HFFc6 (cell line): ENCODE measurements at regions not wholly inside any gene's neighbourhood (a gene's known extent, or its start where the extent isn't known, plus 50 kb on each side); places are given as distances from the start of the nearest gene placed in this dataset.

Experiments used
- DNase-seq: peaks from one replicate; pipeline ENCODE4 v3.0.0-alpha.2; 2018
- H3K27ac Mint-ChIP-seq: 2 replicates; pipeline ENCODE4 v1.8.0; 2020; ENCODE audit warnings: mild to moderate bottlenecking, mixed read lengths
- H3K27me3 Mint-ChIP-seq: 2 replicates; pipeline ENCODE4 v1.8.0; 2021; ENCODE audit warnings: mild to moderate bottlenecking, moderate library complexity, mixed read lengths; ENCODE audit not compliant: insufficient read depth
- H3K36me3 Mint-ChIP-seq: 2 replicates; pipeline ENCODE4 v1.8.0; 2021; ENCODE audit warnings: low read depth, mixed read lengths
- H3K4me1 Mint-ChIP-seq: 2 replicates; pipeline ENCODE4 v1.8.0; 2020; ENCODE audit warnings: low read depth, mixed read lengths
- H3K4me3 Mint-ChIP-seq: 2 replicates; pipeline ENCODE4 v1.8.0; 2020; ENCODE audit warnings: mild to moderate bottlenecking, moderate library complexity, mixed read lengths
- H3K9me3 Mint-ChIP-seq: 2 replicates; pipeline ENCODE4 v1.8.0; 2020; ENCODE audit warnings: mild to moderate bottlenecking, mixed read lengths
- CTCF ChIP-seq: fragments of 200-600 bp; sonication (generic); IDR thresholded peaks from 2 replicates; pipeline ENCODE4 v1.5.0; 2021; ENCODE audit warnings: antibody characterized with exemption, mild to moderate bottlenecking

GRCh38 chr15:94844538-94845389, 613.4 kb downstream of the MCTP2 start:
- no peaks in the 10 kb centered on the region; the same call in 1 of the 2 replicates for H3K27me3 Mint-ChIP-seq
- TF ChIP-seq CTCF: no peak
- peaks cover 57% of the 10 kb centered on the region for H3K9me3 Mint-ChIP-seq
- H3K36me3 Mint-ChIP-seq: no peaks in the 10 kb centered on the region
- no peak overlapping the region for H3K27ac Mint-ChIP-seq
- H3K4me3 Mint-ChIP-seq: no peak overlapping the region
- H3K4me1 Mint-ChIP-seq: no peaks in the 10 kb centered on the region
- no peak for DNase-seq

DNA sequence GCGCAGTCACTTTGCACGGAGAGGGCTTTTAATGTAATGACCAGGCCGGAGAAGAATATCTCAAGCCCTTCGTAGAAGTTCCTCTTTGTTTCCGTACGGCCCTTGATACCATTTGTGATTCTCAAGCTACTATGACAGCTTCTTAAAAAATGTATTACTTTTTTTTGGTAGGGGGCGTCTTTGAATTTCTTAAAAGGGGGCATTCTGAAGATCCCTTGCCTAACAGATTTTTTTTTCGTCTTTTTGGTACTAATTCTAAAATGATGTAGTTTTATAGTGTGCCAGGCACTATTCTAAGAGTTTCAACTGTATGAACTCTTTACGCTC, 614.0 kb downstream of the MCTP2 start:
- no peak overlapping the region for H3K27ac Mint-ChIP-seq
- H3K36me3 Mint-ChIP-seq: no peaks in the 10 kb centered on the region
- H3K27me3 Mint-ChIP-seq: no peaks in the 10 kb centered on the region; the same call in 1 of the 2 replicates
- H3K4me1 Mint-ChIP-seq: no peaks in the 10 kb centered on the region
- H3K4me3 Mint-ChIP-seq: no peak overlapping the region
- TF ChIP-seq CTCF: no peak
- no peak for DNase-seq
- H3K9me3 Mint-ChIP-seq: peaks cover 53% of the 10 kb centered on the region

DNA sequence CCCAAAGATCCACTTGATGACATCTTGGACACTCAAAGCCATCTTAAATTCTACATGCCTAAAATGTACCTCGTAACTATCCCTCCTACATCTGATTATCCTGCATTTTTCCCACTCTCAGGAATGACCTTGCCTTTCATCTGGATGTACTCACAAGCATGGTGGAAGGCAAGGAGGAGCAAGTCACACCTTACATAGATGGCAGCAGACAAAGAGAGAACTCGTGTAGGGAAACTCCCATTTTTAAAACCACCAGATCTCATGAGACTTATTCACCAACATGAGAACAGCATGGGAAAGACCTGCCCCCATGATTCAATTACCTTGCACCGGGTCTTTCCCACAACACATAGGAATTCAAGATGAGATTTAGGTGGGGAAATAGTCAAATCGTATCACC, 616.0 kb downstream of the MCTP2 start:
- Mint-ChIP-seq H3K36me3 (0 out of 2 replicates have a peak, but pooled peaks cover 4% of the 10 kb centered on the region), H3K9me3 (peaks cover 55% of the 10 kb centered on the region), H3K27me3 (no peaks in the 10 kb centered on the region; the same call in 1 of the 2 replicates), H3K4me3 (no peak overlapping the region), H3K27ac (no peak overlapping the region), H3K4me1 (no peaks in the 10 kb centered on the region)
- no peak for DNase-seq
- no peak for TF ChIP-seq CTCF

DNA sequence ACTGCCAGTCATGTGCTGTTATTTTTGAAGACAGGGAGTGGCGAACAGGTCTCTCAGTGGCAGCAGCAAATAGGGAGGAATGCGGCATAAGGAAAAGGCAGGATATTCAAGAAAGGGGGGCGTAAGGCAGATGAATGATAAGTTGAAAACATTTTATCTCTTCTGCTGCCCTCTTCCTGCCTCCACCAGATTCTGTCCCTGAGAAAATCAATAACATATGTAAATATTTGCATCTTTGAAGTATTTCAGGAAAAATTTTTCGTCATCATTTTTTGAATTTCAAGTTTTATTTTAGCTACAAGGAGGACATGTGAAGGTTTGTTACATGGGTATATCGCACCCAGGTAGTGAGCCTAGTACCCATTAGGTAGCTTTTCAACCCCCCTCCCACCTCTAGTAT, 616.7 kb downstream of the MCTP2 start:
- H3K36me3 Mint-ChIP-seq: 0 out of 2 replicates have a peak, but pooled peaks cover 4% of the 10 kb centered on the region
- H3K9me3 Mint-ChIP-seq: peaks cover 59% of the 10 kb centered on the region

GRCh38 chr15:94855018-94855408, 623.7 kb downstream of the MCTP2 start:
- Mint-ChIP-seq H3K4me1 (no peaks in the 10 kb centered on the region), H3K27me3 (no peaks in the 10 kb centered on the region), H3K9me3 (peaks cover 56% of the 10 kb centered on the region), H3K27ac (no peak overlapping the region), H3K36me3 (peaks cover 14% of the 10 kb centered on the region; the same call in 1 of the 2 replicates), H3K4me3 (no peak overlapping the region)
- no peak for TF ChIP-seq CTCF
- DNase-seq: no peak

More for the DNA sequence above, 616.7 kb downstream of the MCTP2 start:
- DNase-seq: no peak
- no peak for TF ChIP-seq CTCF
- H3K4me3 Mint-ChIP-seq: no peak overlapping the region
- no peaks in the 10 kb centered on the region for H3K4me1 Mint-ChIP-seq
- H3K27ac Mint-ChIP-seq: no peak overlapping the region
- no peaks in the 10 kb centered on the region; the same call in 1 of the 2 replicates for H3K27me3 Mint-ChIP-seq
